Right lobe of liver (tissue), 4 donors: ENCODE measurements at regions not wholly inside any gene's neighbourhood (a gene's known extent, or its start where the extent isn't known, plus 50 kb on each side); places are given as distances from the start of the nearest gene placed in this dataset.

Experiments
- CTCF ChIP-seq, 4 donors: fragments of 200-600 bp in 3 of 4; fragments of 450-650 bp in 1 of 4; IDR thresholded peaks; one replicate each; pipeline versions ENCODE4 v1.5.1 to v1.8.0; 2016 to 2022; ENCODE audit warnings: antibody characterized with exemption in 4 of 4, mild to moderate bottlenecking in 2 of 4
- POLR2A ChIP-seq: fragments of 450-650 bp; IDR thresholded peaks from one replicate; pipeline ENCODE4 v1.6.1; 2017; ENCODE audit warnings: antibody characterized with exemption, mild to moderate bottlenecking
- donor health status: DM: no; HTN: no; CAD: no.
- donor health status: DM: no; HTN: no; CAD: no.
- donor health status: DM: no; HTN: yes; CAD: no.

GRCh38 chr13:63851526-63851925 lies 2435.9 kb upstream of the PCDH20 start:
- TF ChIP-seq CTCF (IDR thresholded peaks at IDR 0.05) (no peak), POLR2A (no peak)
